Activated CD8-positive, alpha-beta memory T cell treated with anti-CD3 and anti-CD28 coated beads, Interleukin-2, amount 10 ng/mL, durations not matched to agents 7 days and 5 days (primary cell): ENCODE measurements at regions not wholly inside any gene's neighbourhood (a gene's known extent, or its start where the extent isn't known, plus 50 kb on each side); places are given as distances from the start of the nearest gene placed in this dataset.

Experiments used
- ATAC-seq: fragments of 150-1000 bp; cut with Tn5 transposase; one replicate; pipeline ENCODE4 v1.10.0; 2021; ENCODE audit warnings: moderate library complexity
- CTCF ChIA-PET: fragments of 350-600 bp; sonication (Branson Sonifier 250); formaldehyde crosslinking; loops from one replicate; lab custom pipeline; 2021; ENCODE audit warnings: antibody characterized with exemption; lab: Charles Lee
- DNase-seq: peaks from one replicate; pipeline ENCODE4 v3.0.0-alpha.2; 2020
- H3K27ac Mint-ChIP-seq: one replicate; pipeline ENCODE4 v1.8.0; 2021; ENCODE audit warnings: mild to moderate bottlenecking, mixed read lengths
- H3K27me3 Mint-ChIP-seq: one replicate; pipeline ENCODE4 v1.8.0; 2021; ENCODE audit warnings: mixed read lengths
- H3K36me3 Mint-ChIP-seq: one replicate; pipeline ENCODE4 v1.8.0; 2021; ENCODE audit warnings: mild to moderate bottlenecking, mixed read lengths
- H3K4me1 Mint-ChIP-seq: one replicate; pipeline ENCODE4 v1.8.0; 2021; ENCODE audit warnings: mixed read lengths
- H3K4me3 Mint-ChIP-seq: one replicate; pipeline ENCODE4 v1.8.0; 2021; ENCODE audit warnings: mild to moderate bottlenecking, moderate library complexity, mixed read lengths
- H3K9me3 Mint-ChIP-seq: one replicate; pipeline ENCODE4 v1.8.0; 2022; ENCODE audit warnings: low read depth, mixed read lengths

DNA sequence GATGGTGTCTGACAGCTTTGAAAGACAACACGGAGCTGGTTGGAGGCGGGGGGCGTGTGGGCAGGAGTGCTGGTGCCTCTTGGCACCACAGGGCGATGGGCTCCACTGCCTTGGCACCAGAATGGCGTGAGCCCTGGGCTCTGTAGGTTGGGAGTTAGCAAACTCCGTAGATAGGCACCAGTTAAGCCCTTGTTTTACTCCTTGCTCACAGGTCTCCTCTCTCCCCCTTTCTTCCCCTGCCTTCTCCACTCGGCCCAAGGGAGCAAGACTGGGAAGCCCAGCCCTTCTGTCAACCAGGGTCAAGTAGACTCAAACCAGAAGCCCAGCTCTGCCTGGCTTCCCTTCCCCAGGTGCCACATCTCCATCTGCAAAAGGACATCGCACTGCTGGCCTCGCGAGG lies 281.7 kb upstream of the ID2 start:
- peaks cover 5% of the 10 kb centered on the region for H3K36me3 Mint-ChIP-seq
- H3K9me3 Mint-ChIP-seq, result peaks cover 8% of the 10 kb centered on the region
- peaks cover 5% of the 10 kb centered on the region for H3K4me1 Mint-ChIP-seq
- H3K4me3 Mint-ChIP-seq, result no peak overlapping the region
- DNase-seq, result no peak
- H3K27ac Mint-ChIP-seq, result no peak overlapping the region
- CTCF ChIA-PET, result no interaction called here
- no peak for ATAC-seq
- no peaks in the 10 kb centered on the region for H3K27me3 Mint-ChIP-seq

DNA sequence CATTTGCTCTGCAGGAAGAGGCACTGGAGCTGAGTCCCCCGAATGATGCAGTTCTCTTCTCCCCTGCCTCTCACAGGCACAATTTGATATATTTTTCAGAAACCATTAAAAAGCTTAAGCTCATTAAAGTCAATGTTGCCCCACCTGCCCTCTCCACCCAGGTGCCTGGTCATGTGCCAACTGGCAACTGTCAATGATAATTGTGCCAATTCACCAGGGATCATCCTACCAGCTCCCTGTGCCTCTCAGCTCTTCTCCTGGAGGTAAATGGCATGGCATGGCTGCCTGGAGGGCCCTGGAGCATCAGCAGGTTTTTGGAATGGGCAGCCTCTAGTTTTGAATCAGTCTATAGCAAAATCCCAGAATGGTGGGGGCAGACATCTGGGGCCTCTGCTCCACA lies 279.6 kb upstream of the ID2 start:
- H3K36me3 Mint-ChIP-seq, result peaks cover 5% of the 10 kb centered on the region
- H3K4me3 Mint-ChIP-seq, result no peak overlapping the region
- peaks cover 8% of the 10 kb centered on the region for H3K9me3 Mint-ChIP-seq
- no peaks in the 10 kb centered on the region for H3K27me3 Mint-ChIP-seq
- no peak for DNase-seq
- CTCF ChIA-PET, result no interaction called here
- peaks cover 7% of the 10 kb centered on the region for H3K4me1 Mint-ChIP-seq
- no peak for ATAC-seq
- no peak overlapping the region for H3K27ac Mint-ChIP-seq

GRCh38 chr2:8403876-8404275 lies 278.0 kb upstream of the ID2 start:
- CTCF ChIA-PET, result no interaction called here
- DNase-seq (no peak), ATAC-seq (no peak)
- H3K27ac Mint-ChIP-seq, result no peak overlapping the region
- H3K27me3 Mint-ChIP-seq, result no peaks in the 10 kb centered on the region
- H3K9me3 Mint-ChIP-seq, result no peaks in the 10 kb centered on the region
- H3K4me1 Mint-ChIP-seq, result peaks cover 20% of the 10 kb centered on the region
- H3K36me3 Mint-ChIP-seq, result peaks cover 5% of the 10 kb centered on the region
- H3K4me3 Mint-ChIP-seq, result no peak overlapping the region

GRCh38 chr2:8405334-8405733 lies 276.5 kb upstream of the ID2 start:
- DNase-seq (no peak), ATAC-seq (no peak)
- peaks cover 5% of the 10 kb centered on the region for H3K36me3 Mint-ChIP-seq
- no peak overlapping the region for H3K4me3 Mint-ChIP-seq
- no peak overlapping the region for H3K27ac Mint-ChIP-seq
- H3K4me1 Mint-ChIP-seq, result peaks cover 28% of the 10 kb centered on the region
- CTCF ChIA-PET, result interaction anchor here (0.7 to 2.0 kb wide), 3 partner anchors 67 to 131 kb away, joined by 3 to 5 read pairs (median 3); no protein-coding TSS in a partner anchor
- H3K27me3 Mint-ChIP-seq, result no peaks in the 10 kb centered on the region
- no peaks in the 10 kb centered on the region for H3K9me3 Mint-ChIP-seq

GRCh38 chr2:8406271-8406670 lies 275.6 kb upstream of the ID2 start:
- peaks cover 28% of the 10 kb centered on the region for H3K4me1 Mint-ChIP-seq
- H3K36me3 Mint-ChIP-seq, result peaks cover 5% of the 10 kb centered on the region
- H3K27ac Mint-ChIP-seq, result no peak overlapping the region
- CTCF ChIA-PET, result interaction anchor here (0.6 to 2.2 kb wide), 5 partner anchors 15 to 415 kb away, joined by 3 to 6 read pairs (median 5); no protein-coding TSS in a partner anchor
- DNase-seq, result no peak
- no peaks in the 10 kb centered on the region for H3K27me3 Mint-ChIP-seq
- no peak for ATAC-seq
- no peak overlapping the region for H3K4me3 Mint-ChIP-seq
- no peaks in the 10 kb centered on the region for H3K9me3 Mint-ChIP-seq

DNA sequence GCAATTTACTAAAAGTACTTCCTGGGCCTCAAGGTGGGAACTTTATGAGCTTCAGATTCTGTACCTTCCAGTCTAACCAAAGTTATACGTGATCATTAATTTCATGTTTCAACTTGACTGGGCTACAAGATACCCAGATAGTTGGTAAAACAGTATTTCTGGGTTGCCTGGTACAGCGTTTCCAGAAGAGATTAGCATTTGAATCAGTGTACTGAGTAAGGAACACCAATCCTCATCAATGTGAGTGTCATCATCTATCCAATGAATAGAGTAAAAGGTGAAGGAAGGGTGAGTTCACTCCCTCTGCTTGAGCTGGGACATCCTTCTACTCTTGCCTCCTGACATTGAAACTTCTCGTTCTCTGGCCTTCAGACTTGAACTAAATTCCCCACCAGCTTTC lies 274.5 kb upstream of the ID2 start:
- Mint-ChIP-seq H3K9me3 (no peaks in the 10 kb centered on the region), H3K27ac (no peak overlapping the region), H3K36me3 (peaks cover 5% of the 10 kb centered on the region), H3K4me1 (peaks cover 28% of the 10 kb centered on the region), H3K4me3 (no peak overlapping the region), H3K27me3 (no peaks in the 10 kb centered on the region)
- DNase-seq (no peak), ATAC-seq (no peak)
- CTCF ChIA-PET, result interaction anchor here (1.1 to 2.2 kb wide), 3 partner anchors 14 to 139 kb away, joined by 3 to 6 read pairs (median 5); no protein-coding TSS in a partner anchor

GRCh38 chr2:8408560-8409460 lies 273.0 kb upstream of the ID2 start:
- peak; percentile 97 for ATAC-seq
- Mint-ChIP-seq H3K9me3 (no peaks in the 10 kb centered on the region), H3K27ac (peak overlapping the region; percentile 81), H3K4me3 (peak overlapping the region; percentile 3), H3K36me3 (peaks cover 2% of the 10 kb centered on the region), H3K4me1 (peaks cover 26% of the 10 kb centered on the region), H3K27me3 (peaks cover 2% of the 10 kb centered on the region)
- CTCF ChIA-PET, result interaction anchor here (0.7 kb wide), 2 partner anchors 25 to 85 kb away, joined by 3 read pairs; no protein-coding TSS in a partner anchor
- DNase-seq, result peak; percentile 87

DNA sequence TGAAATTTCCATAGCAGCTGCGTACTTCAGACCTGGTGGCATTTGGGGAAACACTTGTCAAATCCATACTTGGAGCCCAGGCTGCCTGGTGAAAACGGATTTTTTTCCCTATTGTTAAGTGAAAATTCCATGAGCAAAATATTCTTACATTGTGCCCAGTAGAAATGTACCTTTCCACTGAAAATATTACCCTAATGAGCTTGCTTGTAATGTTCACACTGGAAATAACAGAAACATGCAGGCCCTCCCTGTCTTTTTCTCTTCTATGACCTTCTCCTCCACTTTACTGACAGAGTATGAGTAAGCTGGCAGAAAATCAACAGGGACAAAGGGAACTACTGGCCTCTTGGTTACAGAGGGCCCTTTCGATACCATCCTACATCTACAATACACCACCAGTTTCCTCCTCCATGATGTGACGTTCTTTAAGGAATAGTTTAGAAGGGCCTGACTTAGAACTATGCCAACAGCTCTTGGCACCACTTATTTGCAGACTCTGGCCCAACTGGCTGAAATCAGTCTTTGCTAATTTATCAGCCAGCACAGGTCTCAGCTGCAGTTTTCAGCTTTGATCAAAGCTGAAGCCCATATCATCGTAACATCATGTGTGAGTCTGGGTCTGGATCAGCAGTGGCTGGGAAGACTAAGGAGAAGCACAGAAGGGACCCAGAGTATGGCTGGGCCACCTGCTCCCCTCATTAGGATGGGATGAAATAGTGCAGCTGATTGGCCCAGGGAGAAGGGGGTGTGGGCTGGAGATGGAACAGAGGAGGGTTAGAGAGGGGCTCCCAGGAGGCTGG lies 272.2 kb upstream of the ID2 start:
- no peak for ATAC-seq
- Mint-ChIP-seq H3K4me1 (peaks cover 26% of the 10 kb centered on the region), H3K27me3 (peaks cover 2% of the 10 kb centered on the region), H3K9me3 (no peaks in the 10 kb centered on the region), H3K36me3 (peaks cover 2% of the 10 kb centered on the region), H3K4me3 (no peak overlapping the region), H3K27ac (peak overlapping the region; percentile 81)
- no peak for DNase-seq
- CTCF ChIA-PET, result interaction anchor here (0.7 kb wide), 1 partner anchor 26 kb away, joined by 3 read pairs; no protein-coding TSS in a partner anchor

- ATAC-seq (no peak), DNase-seq (no peak)
- Mint-ChIP-seq H3K4me3 (no peak overlapping the region), H3K36me3 (peaks cover 2% of the 10 kb centered on the region), H3K9me3 (no peaks in the 10 kb centered on the region), H3K4me1 (peaks cover 22% of the 10 kb centered on the region), H3K27me3 (peaks cover 4% of the 10 kb centered on the region), H3K27ac (no peak overlapping the region)
- CTCF ChIA-PET, result no interaction called here
These were observed 269.8 kb upstream of the ID2 start for GRCh38 chr2:8412082-8412481.

GRCh38 chr2:8412586-8412985 lies 269.3 kb upstream of the ID2 start:
- DNase-seq, result no peak
- H3K4me1 Mint-ChIP-seq, result peaks cover 17% of the 10 kb centered on the region
- CTCF ChIA-PET, result no interaction called here
- H3K9me3 Mint-ChIP-seq, result no peaks in the 10 kb centered on the region
- H3K36me3 Mint-ChIP-seq, result peaks cover 1% of the 10 kb centered on the region
- H3K27ac Mint-ChIP-seq, result no peak overlapping the region
- no peak for ATAC-seq
- H3K27me3 Mint-ChIP-seq, result peaks cover 4% of the 10 kb centered on the region
- no peak overlapping the region for H3K4me3 Mint-ChIP-seq

GRCh38 chr2:8413589-8414135 lies 268.2 kb upstream of the ID2 start:
- DNase-seq, result no peak
- Mint-ChIP-seq H3K27ac (no peak overlapping the region), H3K4me1 (peaks cover 10% of the 10 kb centered on the region), H3K9me3 (no peaks in the 10 kb centered on the region), H3K27me3 (peaks cover 4% of the 10 kb centered on the region), H3K4me3 (no peak overlapping the region), H3K36me3 (peaks cover 3% of the 10 kb centered on the region)
- ATAC-seq, result no peak
- CTCF ChIA-PET, result interaction anchor here (1.5 kb wide), 1 partner anchor 11 kb away, joined by 5 read pairs; no protein-coding TSS in a partner anchor

DNA sequence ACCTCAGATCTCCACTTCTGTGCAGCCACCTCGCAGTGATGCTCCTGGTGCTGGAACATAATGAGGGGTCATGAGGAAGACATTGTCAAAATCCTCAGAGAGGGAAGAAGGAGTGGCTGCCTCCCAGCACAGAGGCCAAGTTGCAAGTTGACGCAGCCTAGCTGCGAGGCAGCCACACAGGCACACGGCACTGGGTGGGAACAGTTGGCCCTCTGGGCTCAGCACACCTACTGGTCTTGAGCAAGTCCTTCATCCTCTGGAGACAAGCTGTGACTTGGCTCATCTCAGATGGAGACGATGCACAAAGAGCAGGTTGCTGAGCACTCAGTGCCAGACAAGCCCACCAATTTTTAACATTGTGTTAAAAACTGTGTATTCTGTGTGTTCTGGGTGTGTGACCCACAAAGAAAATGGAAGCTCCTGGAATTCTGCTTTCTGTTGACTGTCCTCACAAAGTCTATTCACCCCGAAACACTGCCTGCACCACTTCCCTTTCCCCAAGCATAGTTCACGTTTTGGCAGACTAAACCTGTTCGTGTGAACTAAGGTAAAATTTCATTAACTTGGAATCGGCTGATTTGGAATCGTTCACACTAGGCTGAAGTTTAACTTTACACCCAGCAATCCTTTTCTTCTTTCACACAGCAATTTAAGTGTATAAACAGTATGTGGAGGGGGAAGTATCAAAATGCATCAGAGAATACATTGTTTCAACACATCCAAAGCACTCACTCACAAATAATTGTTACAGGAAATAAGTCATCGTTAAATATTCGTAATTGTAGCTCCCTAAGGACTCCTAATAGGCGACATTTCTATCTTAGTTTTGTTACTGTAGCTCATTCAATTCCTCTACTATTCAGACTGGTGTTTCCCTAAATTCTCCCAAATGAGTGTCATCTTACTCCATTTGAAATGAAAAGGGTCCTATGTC lies 266.6 kb upstream of the ID2 start:
- no peaks in the 10 kb centered on the region for H3K4me1 Mint-ChIP-seq
- no peak overlapping the region for H3K4me3 Mint-ChIP-seq
- CTCF ChIA-PET, result interaction anchor here (0.9 kb wide), 1 partner anchor 26 kb away, joined by 3 read pairs; no protein-coding TSS in a partner anchor
- H3K9me3 Mint-ChIP-seq, result no peaks in the 10 kb centered on the region
- peaks cover 4% of the 10 kb centered on the region for H3K27me3 Mint-ChIP-seq
- H3K36me3 Mint-ChIP-seq, result peaks cover 5% of the 10 kb centered on the region
- ATAC-seq, result no peak
- no peak overlapping the region for H3K27ac Mint-ChIP-seq
- no peak for DNase-seq
